ENCODE measurements at regions not wholly inside any gene's neighbourhood (a gene's known extent, or its start where the extent isn't known, plus 50 kb on each side); places are given as distances from the start of the nearest gene placed in this dataset.

- Mint-ChIP-seq H3K27me3 (ENCODE audit: insufficient read depth, unreplicated experiment) (peaks cover 23% of the 10 kb centered on the region), H3K27ac (ENCODE audit: unreplicated experiment) (no peak overlapping the region), H3K4me1 (ENCODE audit: low read depth, unreplicated experiment) (no peaks in the 10 kb centered on the region), H3K36me3 (ENCODE audit: insufficient read depth, unreplicated experiment) (no peaks in the 10 kb centered on the region), H3K9me3 (ENCODE audit: unreplicated experiment) (no peaks in the 10 kb centered on the region), H3K4me3 (ENCODE audit: unreplicated experiment) (no peak overlapping the region)
- ChIA-PET CTCF (no interaction called here), POLR2A (no interaction called here)
- Histone ChIP-seq H3K9me3 (no peaks in the 10 kb centered on the region), H3K4me3 (ENCODE audit: low read depth, low read length) (no peak overlapping the region), H3K36me3 (ENCODE audit: control insufficient read depth, insufficient read depth, low read length) (no peaks in the 10 kb centered on the region), H3K4me1 (no peaks in the 10 kb centered on the region), H3K27me3 (replicated peaks; ENCODE audit: control insufficient read depth, insufficient read depth, low read length) (no peaks in the 10 kb centered on the region; the same call in none of the 2 replicates)
- BruUV-seq (replicated peaks), result no TSS peak
- no peak for DNase-seq
- intact Hi-C loops (cut with micrococcal nuclease; ENCODE audit: unreplicated experiment), result no loop called here
- TF ChIP-seq CTCF (IDR thresholded peaks at IDR 0.05; ENCODE audit: insufficient read depth in 1 of 2, low read depth in 1 of 2, low read length in 1 of 2, severe bottlenecking in 1 of 2, unreplicated experiment in 1 of 2), result no peak
These were observed 83.7 kb upstream of the L3MBTL4 start for GRCh38 chr18:6498289-6498856.

- no peak overlapping the region for H3K27ac Mint-ChIP-seq (ENCODE audit: unreplicated experiment)
- DNase-seq, result no peak
- no peaks in the 10 kb centered on the region; the same call in 1 of the 2 replicates for H3K27me3 ChIP-seq (replicated peaks; ENCODE audit: control insufficient read depth, insufficient read depth, low read length)
- H3K27me3 Mint-ChIP-seq (ENCODE audit: insufficient read depth, unreplicated experiment), result peaks cover 40% of the 10 kb centered on the region
- H3K9me3 ChIP-seq, result no peaks in the 10 kb centered on the region
- no peaks in the 10 kb centered on the region for H3K36me3 ChIP-seq (ENCODE audit: control insufficient read depth, insufficient read depth, low read length)
- no TSS peak for BruUV-seq (replicated peaks)
- peaks cover 6% of the 10 kb centered on the region for H3K4me1 Mint-ChIP-seq (ENCODE audit: low read depth, unreplicated experiment)
- H3K4me1 ChIP-seq, result no peaks in the 10 kb centered on the region
- no peaks in the 10 kb centered on the region for H3K9me3 Mint-ChIP-seq (ENCODE audit: unreplicated experiment)
- intact Hi-C loops (cut with micrococcal nuclease; ENCODE audit: unreplicated experiment), result no loop called here
- CTCF ChIA-PET, result interaction anchor here (0.7 kb wide), 1 partner anchor 44 kb away, joined by 3 read pairs; no protein-coding TSS in a partner anchor
- no peaks in the 10 kb centered on the region for H3K36me3 Mint-ChIP-seq (ENCODE audit: insufficient read depth, unreplicated experiment)
- H3K4me3 Mint-ChIP-seq (ENCODE audit: unreplicated experiment), result no peak overlapping the region
- no peak overlapping the region for H3K4me3 ChIP-seq (ENCODE audit: low read depth, low read length)
- POLR2A ChIA-PET, result no interaction called here
- TF ChIP-seq CTCF (IDR thresholded peaks at IDR 0.05; ENCODE audit: insufficient read depth in 1 of 2, low read depth in 1 of 2, low read length in 1 of 2, severe bottlenecking in 1 of 2, unreplicated experiment in 1 of 2), result no peak
These were observed 90.1 kb upstream of the L3MBTL4 start for GRCh38 chr18:6504605-6505497.

GRCh38 chr18:6505498-6505875, 90.8 kb upstream of the L3MBTL4 start:
- POLR2A ChIA-PET, result no interaction called here
- Mint-ChIP-seq H3K4me3 (ENCODE audit: unreplicated experiment) (no peak overlapping the region), H3K4me1 (ENCODE audit: low read depth, unreplicated experiment) (peaks cover 6% of the 10 kb centered on the region), H3K27me3 (ENCODE audit: insufficient read depth, unreplicated experiment) (peaks cover 40% of the 10 kb centered on the region), H3K9me3 (ENCODE audit: unreplicated experiment) (no peaks in the 10 kb centered on the region), H3K36me3 (ENCODE audit: insufficient read depth, unreplicated experiment) (no peaks in the 10 kb centered on the region), H3K27ac (ENCODE audit: unreplicated experiment) (no peak overlapping the region)
- TF ChIP-seq CTCF (IDR thresholded peaks at IDR 0.05; ENCODE audit: insufficient read depth in 1 of 2, low read depth in 1 of 2, low read length in 1 of 2, severe bottlenecking in 1 of 2, unreplicated experiment in 1 of 2), result no peak
- Histone ChIP-seq H3K36me3 (ENCODE audit: control insufficient read depth, insufficient read depth, low read length) (no peaks in the 10 kb centered on the region), H3K4me3 (ENCODE audit: low read depth, low read length) (no peak overlapping the region), H3K9me3 (no peaks in the 10 kb centered on the region), H3K27me3 (replicated peaks; ENCODE audit: control insufficient read depth, insufficient read depth, low read length) (no peaks in the 10 kb centered on the region; the same call in 1 of the 2 replicates), H3K4me1 (no peaks in the 10 kb centered on the region)
- no peak for DNase-seq
- CTCF ChIA-PET, result interaction anchor here (0.7 kb wide), 1 partner anchor 45 kb away, joined by 3 read pairs; no protein-coding TSS in a partner anchor
- BruUV-seq (replicated peaks), result no TSS peak
- intact Hi-C loops (cut with micrococcal nuclease; ENCODE audit: unreplicated experiment), result no loop called here

All from Caco-2 (cell line).